ENCODE measurements at regions not wholly inside any gene's neighbourhood (a gene's known extent, or its start where the extent isn't known, plus 50 kb on each side); places are given as distances from the start of the nearest gene placed in this dataset.

DNA sequence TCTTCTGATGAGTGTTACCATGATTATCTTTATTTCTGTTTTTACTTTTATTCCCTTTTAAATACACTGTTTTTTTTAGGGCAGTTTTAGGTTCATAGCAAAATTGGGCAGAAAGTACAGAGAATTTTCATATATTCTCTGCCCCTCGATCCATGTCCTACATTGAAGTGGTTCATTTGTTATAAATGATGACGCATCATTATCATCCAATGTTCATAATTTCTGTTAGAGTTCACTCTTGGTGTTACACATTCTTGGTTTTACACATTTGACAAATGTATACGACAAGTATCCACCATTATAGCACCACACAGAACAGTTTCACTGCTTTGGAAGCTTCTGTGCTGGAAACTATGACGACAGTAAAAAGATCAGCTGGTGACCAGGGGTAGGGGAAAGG, 578.1 kb upstream of the AADAT start:
- H3K9me3 ChIP-seq (ENCODE audit: low read length): no peaks in the 10 kb centered on the region

DNA sequence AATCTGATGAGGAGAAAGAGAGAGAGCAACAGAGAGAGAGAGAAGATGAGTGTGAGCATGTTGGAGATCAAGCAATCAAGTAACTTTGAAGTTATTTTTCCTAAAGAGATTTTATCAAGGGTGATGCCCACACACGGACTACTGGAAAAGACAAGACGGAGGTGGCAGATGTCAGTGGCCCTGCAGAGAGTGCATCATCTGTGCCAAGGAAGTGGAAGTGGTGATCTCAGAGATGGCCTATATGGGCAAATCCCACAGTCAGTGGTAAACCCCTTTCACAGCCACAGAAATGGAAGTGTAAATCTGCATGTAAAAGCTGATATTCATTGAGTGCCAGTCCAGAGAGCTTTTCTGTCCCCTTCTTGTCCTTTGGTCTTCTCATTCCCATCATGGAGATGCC, 577.2 kb upstream of the AADAT start:
- no peaks in the 10 kb centered on the region for H3K27me3 ChIP-seq (ENCODE audit: insufficient read depth, low read length)
- H3K9me3 ChIP-seq (ENCODE audit: low read length): no peaks in the 10 kb centered on the region
- H2AFZ ChIP-seq (ENCODE audit: low read depth, low read length): no peak overlapping the region
- no peaks in the 10 kb centered on the region for H3K4me1 ChIP-seq (ENCODE audit: insufficient read depth, low read length)
- no peak overlapping the region for H3K4me3 ChIP-seq (ENCODE audit: low read length)
- no peaks in the 10 kb centered on the region for H3K36me3 ChIP-seq (ENCODE audit: insufficient read depth, low read length)

More for the DNA sequence above, 578.1 kb upstream of the AADAT start:
- no peaks in the 10 kb centered on the region for H3K36me3 ChIP-seq (ENCODE audit: insufficient read depth, low read length)
- no peak overlapping the region for H2AFZ ChIP-seq (ENCODE audit: low read depth, low read length)
- H3K4me1 ChIP-seq (ENCODE audit: insufficient read depth, low read length): no peaks in the 10 kb centered on the region
- H3K27me3 ChIP-seq (ENCODE audit: insufficient read depth, low read length): no peaks in the 10 kb centered on the region
- H3K4me3 ChIP-seq (ENCODE audit: low read length): no peak overlapping the region

DNA sequence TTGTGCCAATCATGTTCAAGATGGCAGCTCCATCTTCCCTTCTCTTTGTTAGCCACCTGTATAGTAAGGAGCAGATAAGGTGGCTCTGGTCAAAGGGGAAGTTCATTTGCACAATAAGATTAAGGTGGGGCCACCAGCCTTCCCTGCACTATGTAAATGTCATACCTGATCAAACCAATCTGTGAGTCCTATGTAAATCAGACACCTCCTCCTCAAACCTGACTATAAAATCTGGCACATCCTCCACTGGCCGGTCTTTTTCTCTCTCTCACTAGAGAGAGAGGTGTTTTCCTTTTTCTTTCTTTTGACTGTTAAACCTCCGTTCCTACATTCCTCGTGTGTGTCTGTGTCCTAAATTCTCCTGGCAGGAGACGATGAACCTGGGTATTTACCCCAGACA, 572.5 kb upstream of the AADAT start:
- H3K4me3 ChIP-seq (ENCODE audit: low read length): no peak overlapping the region

DNA sequence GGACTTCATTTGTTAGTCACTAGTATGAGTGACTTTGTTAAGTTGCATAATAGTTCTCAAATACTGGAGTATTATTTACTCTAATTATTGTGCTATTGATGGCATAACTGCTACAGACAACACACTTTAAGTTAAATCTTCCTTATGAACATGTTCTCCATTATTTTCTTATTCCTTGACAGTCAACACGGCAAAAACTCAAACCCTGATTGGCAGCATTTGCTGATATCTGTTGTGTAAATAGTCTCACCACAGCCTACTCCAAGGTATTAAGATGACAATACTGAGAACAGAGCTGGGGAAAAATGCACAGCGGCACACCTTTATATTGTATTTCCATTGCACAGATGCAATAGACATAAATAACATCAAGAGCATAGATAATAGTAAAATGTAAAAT, 568.0 kb upstream of the AADAT start:
- Histone ChIP-seq H2AFZ (ENCODE audit: low read depth, low read length) (no peak overlapping the region), H3K9me3 (ENCODE audit: low read length) (no peaks in the 10 kb centered on the region), H3K4me3 (ENCODE audit: low read length) (no peak overlapping the region), H3K36me3 (ENCODE audit: insufficient read depth, low read length) (no peaks in the 10 kb centered on the region), H3K27me3 (ENCODE audit: insufficient read depth, low read length) (no peaks in the 10 kb centered on the region), H3K4me1 (ENCODE audit: insufficient read depth, low read length) (no peaks in the 10 kb centered on the region)

More for the DNA sequence above, 572.5 kb upstream of the AADAT start:
- Histone ChIP-seq H3K36me3 (ENCODE audit: insufficient read depth, low read length) (no peaks in the 10 kb centered on the region), H3K9me3 (ENCODE audit: low read length) (no peaks in the 10 kb centered on the region), H2AFZ (ENCODE audit: low read depth, low read length) (no peak overlapping the region), H3K27me3 (ENCODE audit: insufficient read depth, low read length) (no peaks in the 10 kb centered on the region), H3K4me1 (ENCODE audit: insufficient read depth, low read length) (no peaks in the 10 kb centered on the region)

DNA sequence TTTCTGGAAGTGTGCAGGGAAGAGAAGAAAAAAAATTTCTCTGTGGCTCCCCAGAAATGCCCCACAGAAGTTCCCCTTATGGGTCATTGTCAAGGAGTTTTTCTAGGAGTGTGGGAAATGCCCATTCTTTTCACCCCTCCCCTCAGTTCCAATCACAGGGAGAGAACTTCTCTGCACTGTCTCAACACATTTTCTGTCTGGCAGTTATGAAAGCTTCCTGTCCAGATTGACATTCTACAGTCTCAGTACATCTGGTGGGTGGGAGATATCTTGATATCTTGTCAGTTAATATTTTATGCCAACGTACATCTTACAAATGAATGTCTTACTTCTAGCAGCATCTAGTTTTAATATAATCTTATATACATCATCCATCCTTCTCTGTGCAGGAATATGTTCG, 566.8 kb upstream of the AADAT start:
- no peak overlapping the region for H2AFZ ChIP-seq (ENCODE audit: low read depth, low read length)
- no peak overlapping the region for H3K4me3 ChIP-seq (ENCODE audit: low read length)
- H3K4me1 ChIP-seq (ENCODE audit: insufficient read depth, low read length): no peaks in the 10 kb centered on the region
- no peaks in the 10 kb centered on the region for H3K36me3 ChIP-seq (ENCODE audit: insufficient read depth, low read length)
- no peaks in the 10 kb centered on the region for H3K9me3 ChIP-seq (ENCODE audit: low read length)
- H3K27me3 ChIP-seq (ENCODE audit: insufficient read depth, low read length): no peaks in the 10 kb centered on the region

DNA sequence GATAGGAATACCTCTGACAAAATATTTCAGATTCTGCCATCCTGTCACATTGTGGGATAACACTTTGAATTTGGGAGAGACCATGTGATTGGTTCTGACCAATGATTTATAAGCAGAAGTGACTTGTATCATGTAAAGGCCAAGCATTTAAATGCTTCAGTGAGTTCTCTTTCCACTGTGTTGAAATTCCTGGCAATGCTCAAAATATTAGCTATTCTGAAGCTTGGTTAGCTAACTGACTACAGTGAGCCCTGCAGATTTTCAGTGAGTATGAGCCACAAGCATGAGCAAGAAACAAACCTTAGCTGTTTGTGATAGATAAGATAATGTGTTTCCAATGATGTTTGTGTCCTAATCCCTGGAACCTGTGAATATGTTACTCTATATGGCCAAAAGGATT, 562.8 kb upstream of the AADAT start:
- no peaks in the 10 kb centered on the region for H3K4me1 ChIP-seq (ENCODE audit: insufficient read depth, low read length)
- H3K9me3 ChIP-seq (ENCODE audit: low read length): no peaks in the 10 kb centered on the region
- H2AFZ ChIP-seq (ENCODE audit: low read depth, low read length): no peak overlapping the region
- H3K36me3 ChIP-seq (ENCODE audit: insufficient read depth, low read length): no peaks in the 10 kb centered on the region
- H3K4me3 ChIP-seq (ENCODE audit: low read length): no peak overlapping the region
- H3K27me3 ChIP-seq (ENCODE audit: insufficient read depth, low read length): no peaks in the 10 kb centered on the region

DNA sequence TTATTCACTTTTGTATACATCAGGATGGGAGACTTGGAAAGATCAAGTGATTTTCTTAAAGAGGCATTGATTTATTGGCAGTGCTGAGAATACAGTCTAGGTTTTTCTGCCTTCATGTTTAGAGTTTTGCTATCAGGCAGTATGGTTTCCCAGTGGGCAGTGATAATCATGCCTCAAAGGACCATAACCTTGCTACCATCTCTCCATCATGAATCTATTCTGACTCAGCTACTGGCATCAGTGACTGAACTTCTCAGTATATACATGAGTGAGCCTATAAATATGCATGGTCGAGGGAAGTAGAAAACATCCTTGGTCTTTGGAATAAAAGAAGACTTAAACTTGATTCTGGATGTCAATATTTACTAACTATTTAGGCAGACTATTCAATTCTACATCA, 562.0 kb upstream of the AADAT start:
- Histone ChIP-seq H3K36me3 (ENCODE audit: insufficient read depth, low read length) (no peaks in the 10 kb centered on the region), H3K27me3 (ENCODE audit: insufficient read depth, low read length) (no peaks in the 10 kb centered on the region), H3K9me3 (ENCODE audit: low read length) (no peaks in the 10 kb centered on the region), H3K4me1 (ENCODE audit: insufficient read depth, low read length) (no peaks in the 10 kb centered on the region), H2AFZ (ENCODE audit: low read depth, low read length) (no peak overlapping the region), H3K4me3 (ENCODE audit: low read length) (no peak overlapping the region)

DNA sequence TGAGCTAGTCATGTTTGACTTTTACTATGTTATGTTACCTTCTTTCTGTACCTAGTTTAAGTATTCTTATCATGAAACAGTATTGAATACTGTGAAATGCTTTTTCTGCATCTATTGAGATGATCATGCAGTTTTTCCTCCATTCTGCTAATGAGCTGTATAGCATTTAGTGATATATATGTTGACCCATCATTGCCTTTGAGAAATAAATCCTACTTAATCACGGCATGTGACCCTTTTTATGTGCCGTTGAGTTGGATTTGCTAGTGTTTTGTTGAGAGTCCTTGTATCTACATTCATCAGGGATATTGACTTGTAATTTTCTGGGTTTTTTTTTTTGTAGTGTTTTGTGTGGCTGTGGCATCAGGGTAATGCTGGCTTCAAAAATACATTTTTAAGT, 537.7 kb upstream of the AADAT start:
- H3K4me1 ChIP-seq (ENCODE audit: insufficient read depth, low read length): no peaks in the 10 kb centered on the region
- no peaks in the 10 kb centered on the region for H3K9me3 ChIP-seq (ENCODE audit: low read length)
- no peaks in the 10 kb centered on the region for H3K36me3 ChIP-seq (ENCODE audit: insufficient read depth, low read length)
- H3K27me3 ChIP-seq (ENCODE audit: insufficient read depth, low read length): no peaks in the 10 kb centered on the region
- no peak overlapping the region for H3K4me3 ChIP-seq (ENCODE audit: low read length)
- no peak overlapping the region for H2AFZ ChIP-seq (ENCODE audit: low read depth, low read length)

DNA sequence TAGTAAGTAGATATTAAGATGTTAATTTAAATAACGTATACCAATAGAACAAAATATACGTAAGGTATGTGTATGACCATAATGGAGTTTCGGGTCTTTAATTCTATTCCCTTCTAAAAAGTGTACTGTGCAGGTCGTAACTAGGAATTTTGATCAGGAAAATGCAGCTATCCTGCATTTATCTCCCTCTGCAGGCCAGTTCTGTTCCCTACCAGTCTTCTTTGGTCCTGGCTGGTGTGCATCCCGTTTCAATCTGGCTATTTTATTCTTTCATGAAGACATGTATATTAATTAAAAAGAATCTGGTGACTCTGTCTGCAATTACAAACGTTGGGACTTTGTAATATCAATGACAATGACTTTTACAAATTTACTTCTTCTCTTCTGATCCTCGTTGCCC, 534.1 kb upstream of the AADAT start:
- Histone ChIP-seq H3K4me1 (ENCODE audit: insufficient read depth, low read length) (no peaks in the 10 kb centered on the region), H3K27me3 (ENCODE audit: insufficient read depth, low read length) (no peaks in the 10 kb centered on the region), H3K36me3 (ENCODE audit: insufficient read depth, low read length) (no peaks in the 10 kb centered on the region), H3K4me3 (ENCODE audit: low read length) (no peak overlapping the region), H2AFZ (ENCODE audit: low read depth, low read length) (no peak overlapping the region), H3K9me3 (ENCODE audit: low read length) (no peaks in the 10 kb centered on the region)

DNA sequence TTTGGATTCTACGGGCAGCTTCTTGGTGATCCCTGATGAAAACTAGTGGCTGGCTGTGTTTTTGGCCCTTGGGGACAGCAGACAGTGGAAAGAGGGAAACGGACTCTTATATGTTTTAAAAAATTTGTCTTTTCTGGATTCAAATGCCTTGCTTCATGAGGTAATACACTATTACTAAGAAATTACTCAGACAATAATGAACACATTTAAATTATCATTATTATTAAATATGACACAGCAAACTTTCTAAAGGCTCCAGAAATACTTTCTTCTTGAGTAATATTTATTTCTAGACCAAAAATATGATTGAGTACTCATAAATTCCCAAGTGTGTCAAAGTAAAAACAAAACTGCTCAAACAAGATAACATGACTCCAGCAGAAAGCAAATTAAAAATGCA, 520.7 kb upstream of the AADAT start:
- Histone ChIP-seq H3K9me3 (ENCODE audit: low read length) (no peaks in the 10 kb centered on the region), H3K4me3 (ENCODE audit: low read length) (no peak overlapping the region), H3K4me1 (ENCODE audit: insufficient read depth, low read length) (no peaks in the 10 kb centered on the region), H3K36me3 (ENCODE audit: insufficient read depth, low read length) (no peaks in the 10 kb centered on the region), H2AFZ (ENCODE audit: low read depth, low read length) (no peak overlapping the region), H3K27me3 (ENCODE audit: insufficient read depth, low read length) (no peaks in the 10 kb centered on the region)

DNA sequence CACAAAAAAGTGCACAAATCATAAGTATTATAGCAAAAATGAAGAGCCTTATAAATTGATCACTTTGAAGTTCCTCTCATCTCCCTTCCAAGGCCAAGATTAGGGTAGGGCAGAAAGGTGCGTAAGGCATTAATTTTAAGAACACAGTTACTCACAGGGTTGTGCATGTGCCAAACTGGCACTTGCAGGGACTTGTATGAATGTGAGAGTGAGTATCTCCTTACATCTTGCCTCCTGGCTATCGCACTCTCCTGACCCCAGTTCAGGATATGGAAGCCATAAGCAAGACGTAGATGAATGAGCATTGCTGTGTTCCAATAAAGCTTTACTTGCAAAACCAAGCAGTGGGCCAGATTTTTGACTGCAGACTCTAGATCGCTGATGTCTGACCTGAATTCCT, 510.1 kb upstream of the AADAT start:
- Histone ChIP-seq H2AFZ (ENCODE audit: low read depth, low read length) (no peak overlapping the region), H3K27me3 (ENCODE audit: insufficient read depth, low read length) (no peaks in the 10 kb centered on the region), H3K9me3 (ENCODE audit: low read length) (no peaks in the 10 kb centered on the region), H3K4me3 (ENCODE audit: low read length) (no peak overlapping the region), H3K36me3 (ENCODE audit: insufficient read depth, low read length) (no peaks in the 10 kb centered on the region), H3K4me1 (ENCODE audit: insufficient read depth, low read length) (no peaks in the 10 kb centered on the region)

DNA sequence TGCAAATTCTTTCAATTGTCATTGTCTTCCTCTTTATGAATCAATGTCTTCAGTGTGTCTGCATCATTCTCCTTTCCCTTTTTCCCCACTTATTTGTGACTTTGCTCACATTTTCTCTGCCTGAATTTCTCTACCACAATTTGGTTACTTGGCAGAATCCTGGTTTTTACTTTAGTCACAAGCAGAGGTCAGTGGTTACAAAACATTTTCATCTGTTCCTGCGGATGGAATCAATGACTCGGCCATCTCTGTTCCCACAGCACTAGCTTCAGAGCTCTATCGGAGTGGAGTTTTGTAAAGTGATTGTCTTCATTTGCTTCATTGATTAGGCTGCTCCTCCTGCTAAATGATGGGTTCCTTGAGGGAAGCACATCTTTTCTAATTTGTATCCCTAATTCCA, 501.3 kb upstream of the AADAT start:
- Histone ChIP-seq H2AFZ (ENCODE audit: low read depth, low read length) (no peak overlapping the region), H3K9me3 (ENCODE audit: low read length) (no peaks in the 10 kb centered on the region), H3K27me3 (ENCODE audit: insufficient read depth, low read length) (no peaks in the 10 kb centered on the region)

DNA sequence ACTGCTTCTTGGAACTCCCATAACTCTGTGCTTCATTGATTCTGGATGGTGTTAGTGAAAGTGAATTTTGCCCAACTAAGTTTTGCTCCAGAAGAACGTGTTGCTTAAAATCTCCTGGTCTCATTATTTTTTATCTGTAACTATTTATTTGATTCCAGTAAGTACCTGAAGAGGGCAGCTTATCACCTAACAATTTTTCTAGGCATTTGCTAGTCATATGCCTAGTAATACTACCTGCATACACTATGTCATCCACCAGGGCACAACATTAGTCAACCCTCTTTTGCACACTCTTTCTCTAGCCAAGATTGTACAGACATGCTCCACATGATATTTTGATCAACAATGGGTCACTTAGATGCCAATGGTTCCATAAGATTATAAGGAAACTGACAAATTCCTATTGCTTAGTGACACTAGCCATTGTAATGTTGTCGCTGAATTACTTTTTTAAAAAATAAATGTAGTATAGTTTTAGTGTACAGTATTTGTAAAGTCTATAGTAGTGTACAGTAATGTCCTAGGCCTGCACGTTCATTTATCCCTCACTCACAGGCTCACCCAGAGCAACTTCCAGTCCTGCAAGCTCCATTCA, 499.9 kb upstream of the AADAT start:
- no peak overlapping the region for H2AFZ ChIP-seq (ENCODE audit: low read depth, low read length)
- no peaks in the 10 kb centered on the region for H3K9me3 ChIP-seq (ENCODE audit: low read length)
- no peaks in the 10 kb centered on the region for H3K4me1 ChIP-seq (ENCODE audit: insufficient read depth, low read length)
- H3K36me3 ChIP-seq (ENCODE audit: insufficient read depth, low read length): no peaks in the 10 kb centered on the region
- no peaks in the 10 kb centered on the region for H3K27me3 ChIP-seq (ENCODE audit: insufficient read depth, low read length)
- no peak overlapping the region for H3K4me3 ChIP-seq (ENCODE audit: low read length)

More for the DNA sequence above, 501.3 kb upstream of the AADAT start:
- H3K36me3 ChIP-seq (ENCODE audit: insufficient read depth, low read length): no peaks in the 10 kb centered on the region
- H3K4me1 ChIP-seq (ENCODE audit: insufficient read depth, low read length): no peaks in the 10 kb centered on the region
- H3K4me3 ChIP-seq (ENCODE audit: low read length): no peak overlapping the region

DNA sequence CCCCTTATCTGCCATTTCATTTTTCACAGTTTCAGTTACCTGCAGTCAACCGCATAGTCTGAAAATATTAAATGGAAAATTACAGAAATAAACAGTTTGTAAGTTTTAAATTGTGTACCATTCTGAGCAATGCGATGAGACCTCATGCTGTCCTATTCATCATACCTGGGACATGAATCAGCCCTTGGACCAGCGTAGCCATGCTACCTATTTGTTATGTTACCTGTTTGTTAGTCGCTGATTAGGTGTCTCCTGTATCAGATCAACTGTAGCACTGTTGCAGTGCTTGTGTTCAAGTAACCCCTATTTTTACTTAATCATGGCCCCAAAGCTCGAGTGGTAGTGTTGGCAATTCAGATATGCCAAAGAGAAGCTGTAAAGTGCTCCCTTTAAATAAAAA, 492.2 kb upstream of the AADAT start:
- Histone ChIP-seq H2AFZ (ENCODE audit: low read depth, low read length) (no peak overlapping the region), H3K27me3 (ENCODE audit: insufficient read depth, low read length) (no peaks in the 10 kb centered on the region), H3K9me3 (ENCODE audit: low read length) (no peaks in the 10 kb centered on the region)

More for the DNA sequence above, 492.2 kb upstream of the AADAT start:
- H3K4me1 ChIP-seq (ENCODE audit: insufficient read depth, low read length): no peaks in the 10 kb centered on the region
- no peaks in the 10 kb centered on the region for H3K36me3 ChIP-seq (ENCODE audit: insufficient read depth, low read length)
- H3K4me3 ChIP-seq (ENCODE audit: low read length): no peak overlapping the region
